GM19023 (cell line): ENCODE measurements at regions not wholly inside any gene's neighbourhood (a gene's known extent, or its start where the extent isn't known, plus 50 kb on each side); places are given as distances from the start of the nearest gene placed in this dataset.

Source experiments
- ATAC-seq: cut with Tn5 transposase; IDR thresholded peaks from one replicate; pipeline ENCODE4 v1.9.1; 2021; ENCODE audit warnings: mild to moderate bottlenecking, moderate library complexity; ENCODE audit not compliant: unreplicated experiment

GRCh38 chr4:181308476-181309312, 934.5 kb upstream of the TENM3 start:
- ATAC-seq: no peak

- no peak for ATAC-seq
Observed at GRCh38 chr4:181312066-181312465, 931.1 kb upstream of the TENM3 start.

- ATAC-seq: no peak
Observed at GRCh38 chr4:181319629-181320028, 923.6 kb upstream of the TENM3 start.

GRCh38 chr4:181323061-181323460, 920.1 kb upstream of the TENM3 start:
- peak; percentile 88 for ATAC-seq

- no peak for ATAC-seq
Observed at GRCh38 chr4:181330654-181331201, 912.5 kb upstream of the TENM3 start.

- ATAC-seq: no peak
Observed at GRCh38 chr4:181331214-181331613, 912.0 kb upstream of the TENM3 start.

- ATAC-seq: no peak
Observed at GRCh38 chr4:181345931-181346330, 897.3 kb upstream of the TENM3 start.

GRCh38 chr4:181350615-181351415, 892.4 kb upstream of the TENM3 start:
- no peak for ATAC-seq

GRCh38 chr4:181364504-181364903, 878.7 kb upstream of the TENM3 start:
- no peak for ATAC-seq

- ATAC-seq: no peak
Observed at GRCh38 chr4:181365671-181366070, 877.5 kb upstream of the TENM3 start.

- ATAC-seq: no peak
Observed at GRCh38 chr4:181372014-181372413, 871.2 kb upstream of the TENM3 start.

GRCh38 chr4:181376058-181376457, 867.1 kb upstream of the TENM3 start:
- no peak for ATAC-seq

- no peak for ATAC-seq
Observed at GRCh38 chr4:181388061-181388460, 855.1 kb upstream of the TENM3 start.

GRCh38 chr4:181416966-181417365, 826.2 kb upstream of the TENM3 start:
- ATAC-seq: no peak

GRCh38 chr4:181418496-181418895, 824.7 kb upstream of the TENM3 start:
- ATAC-seq: no peak

GRCh38 chr4:181420950-181421349, 822.3 kb upstream of the TENM3 start:
- no peak for ATAC-seq

- no peak for ATAC-seq
Observed at GRCh38 chr4:181424362-181425016, 818.7 kb upstream of the TENM3 start.

- ATAC-seq: no peak
Observed at GRCh38 chr4:181427076-181427475, 816.1 kb upstream of the TENM3 start.

- ATAC-seq: no peak
Observed at GRCh38 chr4:181431006-181431405, 812.2 kb upstream of the TENM3 start.

- no peak for ATAC-seq
Observed at GRCh38 chr4:181431661-181432060, 811.5 kb upstream of the TENM3 start.

- no peak for ATAC-seq
Observed at GRCh38 chr4:181432335-181432734, 810.9 kb upstream of the TENM3 start.
